H1 (cell line): ENCODE measurements at regions not wholly inside any gene's neighbourhood (a gene's known extent, or its start where the extent isn't known, plus 50 kb on each side); places are given as distances from the start of the nearest gene placed in this dataset.

Experiments used
- BRCA1 ChIP-seq: IDR thresholded peaks from 2 replicates; pipeline ENCODE4 v1.6.1; 2012; ENCODE audit warnings: low read depth, low read length, improper control_type of control experiment
- POU5F1 ChIP-seq: IDR thresholded peaks from 2 replicates; pipeline ENCODE4 v1.6.1; 2011; ENCODE audit warnings: low read depth, mild to moderate bottlenecking, low read length, moderate library complexity

DNA sequence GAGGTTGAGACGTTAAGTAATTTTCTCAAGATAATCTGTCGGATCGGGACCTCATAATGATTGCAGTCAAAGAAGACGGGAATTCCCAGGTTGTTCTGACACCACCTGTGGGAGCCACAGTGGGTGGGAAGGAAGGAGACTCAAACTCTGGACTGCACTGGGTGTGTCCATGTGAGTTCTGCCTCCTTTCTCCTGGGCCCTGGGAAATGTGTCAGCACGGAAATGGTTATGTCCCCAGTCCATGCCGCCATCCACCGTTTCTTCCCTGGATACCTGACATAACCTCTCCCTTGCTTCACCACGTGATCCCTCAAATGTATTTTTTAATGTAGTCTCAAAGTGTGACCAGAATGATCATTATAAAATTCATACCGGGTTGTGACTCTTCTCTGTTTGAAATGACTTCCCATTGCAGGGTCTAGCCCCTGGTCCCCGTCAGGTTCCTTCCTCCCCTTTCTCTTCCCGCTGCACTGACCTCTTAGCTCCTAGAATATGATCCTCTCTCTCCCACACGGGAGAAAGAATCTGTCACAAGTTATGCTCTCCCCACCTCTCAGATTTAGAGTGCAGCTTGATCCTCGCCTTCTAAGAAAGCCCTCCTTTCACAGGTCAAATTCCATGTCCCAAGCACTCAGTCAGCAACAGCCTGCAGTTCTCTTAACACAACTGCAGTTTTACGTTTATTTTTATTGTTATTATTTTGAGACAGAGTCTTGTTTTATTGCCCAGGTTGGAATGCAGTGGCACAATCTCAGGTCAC, 820.0 kb upstream of the EEF2KMT start (continued):
- TF ChIP-seq BRCA1 (no peak), POU5F1 (no peak)
- TF ChIP-seq, all 59 proteins: peak for 0
